ENCODE measurements at regions not wholly inside any gene's neighbourhood (a gene's known extent, or its start where the extent isn't known, plus 50 kb on each side); places are given as distances from the start of the nearest gene placed in this dataset.
"Not testable (repeated sequence)": the region's sequence is repeated elsewhere in the genome, so short reads cannot be mapped to it uniquely, and the experiment has no call there.

GRCh38 chr10:26919156-26919860 lies 58.5 kb upstream of the ABI1 start:
- TF ChIP-seq, protein P1, sequence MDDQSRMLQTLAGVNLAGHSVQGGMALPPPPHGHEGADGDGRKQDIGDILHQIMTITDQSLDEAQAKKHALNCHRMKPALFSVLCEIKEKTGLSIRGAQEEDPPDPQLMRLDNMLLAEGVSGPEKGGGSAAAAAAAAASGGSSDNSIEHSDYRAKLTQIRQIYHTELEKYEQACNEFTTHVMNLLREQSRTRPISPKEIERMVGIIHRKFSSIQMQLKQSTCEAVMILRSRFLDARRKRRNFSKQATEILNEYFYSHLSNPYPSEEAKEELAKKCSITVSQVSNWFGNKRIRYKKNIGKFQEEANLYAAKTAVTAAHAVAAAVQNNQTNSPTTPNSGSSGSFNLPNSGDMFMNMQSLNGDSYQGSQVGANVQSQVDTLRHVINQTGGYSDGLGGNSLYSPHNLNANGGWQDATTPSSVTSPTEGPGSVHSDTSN (CRISPR knock-in tag; IDR thresholded peaks at IDR 0.05; ENCODE audit: borderline replicate concordance), result not testable (repeated sequence)
- not testable (repeated sequence) for TF ChIP-seq POLR2A (IDR thresholded peaks at IDR 0.05; ENCODE audit: insufficient read depth in 1 of 2, low read depth in 2 of 2, low read length in 2 of 2); ZNF10 (CRISPR knock-in tag; IDR thresholded peaks at IDR 0.05; ENCODE audit: borderline replicate concordance, low read depth)
